MM.1S (cell line): ENCODE measurements at regions not wholly inside any gene's neighbourhood (a gene's known extent, or its start where the extent isn't known, plus 50 kb on each side); places are given as distances from the start of the nearest gene placed in this dataset.

ENCODE experiments used
- DNase-seq: peaks from one replicate; pipeline ENCODE4 v3.0.0-alpha.2; 2015
- H2AFZ ChIP-seq: fragments of 300-600 bp; sonication (generic); 2 replicates; pipeline ENCODE4 v1.6.0; 2016; ENCODE audit warnings: antibody characterized with exemption, low read length
- H3F3A ChIP-seq: fragments of 300-600 bp; sonication (generic); 2 replicates; pipeline ENCODE4 v1.6.1; 2016; ENCODE audit warnings: mild to moderate bottlenecking, antibody characterized with exemption, low read length, moderate library complexity, mixed read lengths; ENCODE audit not compliant: insufficient read depth
- H3K27ac ChIP-seq: fragments of 300-600 bp; sonication (generic); 2 replicates; pipeline ENCODE4 v1.5.1; 2016; ENCODE audit warnings: mild to moderate bottlenecking, low read length
- H3K27me3 ChIP-seq: fragments of 300-600 bp; sonication (generic); replicated peaks from 2 replicates; pipeline ENCODE4 v1.6.0; 2016; ENCODE audit warnings: low read length; ENCODE audit not compliant: insufficient read depth
- H3K36me3 ChIP-seq: fragments of 300-600 bp; sonication (generic); replicated peaks from 2 replicates; pipeline ENCODE4 v1.6.1; 2016; ENCODE audit warnings: mild to moderate bottlenecking, low read length, mixed read lengths; ENCODE audit not compliant: insufficient read depth
- H3K4me1 ChIP-seq: fragments of 300-600 bp; sonication (generic); 2 replicates; pipeline ENCODE4 v1.6.1; 2016; ENCODE audit warnings: low read length, mixed read lengths
- H3K4me2 ChIP-seq: fragments of 300-600 bp; sonication (generic); 2 replicates; pipeline ENCODE4 v1.6.0; 2016; ENCODE audit warnings: low read depth, low read length
- H3K4me3 ChIP-seq: fragments of 300-600 bp; sonication (generic); 2 replicates; pipeline ENCODE4 v1.5.1; 2016; ENCODE audit warnings: low read length, mixed read lengths
- H3K79me2 ChIP-seq: fragments of 300-600 bp; sonication (generic); 2 replicates; pipeline ENCODE4 v1.6.1; 2016; ENCODE audit warnings: mixed run types, low read length, mixed read lengths
- H3K9ac ChIP-seq: fragments of 300-600 bp; sonication (generic); 2 replicates; pipeline ENCODE4 v1.6.1; 2016; ENCODE audit warnings: low read length, mixed read lengths
- H3K9me2 ChIP-seq: fragments of 300-600 bp; sonication (generic); replicated peaks from 2 replicates; pipeline ENCODE4 v1.6.1; 2016; ENCODE audit warnings: mild to moderate bottlenecking, low read length, mixed read lengths; ENCODE audit not compliant: insufficient read depth
- H3K9me3 ChIP-seq: fragments of 300-600 bp; sonication (generic); replicated peaks from 2 replicates; pipeline ENCODE4 v1.6.1; 2016; ENCODE audit warnings: mild to moderate bottlenecking, low read length, mixed read lengths; ENCODE audit not compliant: insufficient read depth
- H4K20me1 ChIP-seq: fragments of 300-600 bp; sonication (generic); 2 replicates; pipeline ENCODE4 v1.6.1; 2016; ENCODE audit warnings: mild to moderate bottlenecking, low read length, moderate library complexity, mixed read lengths; ENCODE audit not compliant: insufficient read depth
- EZH2 ChIP-seq: fragments of 300-600 bp; sonication (generic); optimal IDR thresholded peaks from 2 replicates; pipeline ENCODE3; 2017; ENCODE audit warnings: low read depth, mild to moderate bottlenecking, antibody characterized with exemption, low read length, mixed read lengths
- EZH2phosphoT487 ChIP-seq: fragments of 300-600 bp; sonication (generic); IDR thresholded peaks from 2 replicates; pipeline ENCODE4 v1.6.1; 2018; ENCODE audit warnings: antibody characterized with exemption, low read length
- TF ChIP-seq, protein P1 (sequence below): fragments of 300-600 bp; sonication (generic); IDR thresholded peaks from 2 replicates; pipeline ENCODE4 v1.5.1; 2016; ENCODE audit warnings: antibody characterized with exemption, low read length, mixed read lengths

DNA sequence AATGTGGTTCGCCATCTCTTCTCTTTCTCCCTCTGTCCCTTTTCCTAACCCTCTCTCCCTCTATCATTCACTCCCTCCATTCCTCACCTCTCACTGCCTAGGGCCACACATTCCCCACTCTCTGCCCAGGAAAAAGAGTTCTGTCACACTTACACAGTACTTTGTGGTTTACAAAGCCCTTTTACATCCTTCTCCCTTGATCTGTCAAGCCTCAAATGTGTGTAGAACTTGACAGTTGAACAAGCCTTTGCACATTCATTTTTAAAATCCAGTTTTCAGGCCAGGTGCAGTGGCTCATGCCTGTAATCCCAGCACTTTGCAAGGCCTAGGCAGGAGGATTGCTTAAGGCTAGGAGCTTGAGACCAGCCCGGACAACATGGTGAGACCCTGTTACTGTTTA is 156.3 kb downstream of the VSIG4 start:
- H3K27me3 ChIP-seq, result no peaks in the 10 kb centered on the region
- H3K4me3 ChIP-seq, result no peak overlapping the region
- no peaks in the 10 kb centered on the region for H3K4me1 ChIP-seq
- H3K9me2 ChIP-seq, result no peaks in the 10 kb centered on the region
- H2AFZ ChIP-seq, result no peak overlapping the region
- no peak for DNase-seq
- no peak for TF ChIP-seq EZH2phosphoT487
- no peak for TF ChIP-seq EZH2
- TF ChIP-seq, protein P1, sequence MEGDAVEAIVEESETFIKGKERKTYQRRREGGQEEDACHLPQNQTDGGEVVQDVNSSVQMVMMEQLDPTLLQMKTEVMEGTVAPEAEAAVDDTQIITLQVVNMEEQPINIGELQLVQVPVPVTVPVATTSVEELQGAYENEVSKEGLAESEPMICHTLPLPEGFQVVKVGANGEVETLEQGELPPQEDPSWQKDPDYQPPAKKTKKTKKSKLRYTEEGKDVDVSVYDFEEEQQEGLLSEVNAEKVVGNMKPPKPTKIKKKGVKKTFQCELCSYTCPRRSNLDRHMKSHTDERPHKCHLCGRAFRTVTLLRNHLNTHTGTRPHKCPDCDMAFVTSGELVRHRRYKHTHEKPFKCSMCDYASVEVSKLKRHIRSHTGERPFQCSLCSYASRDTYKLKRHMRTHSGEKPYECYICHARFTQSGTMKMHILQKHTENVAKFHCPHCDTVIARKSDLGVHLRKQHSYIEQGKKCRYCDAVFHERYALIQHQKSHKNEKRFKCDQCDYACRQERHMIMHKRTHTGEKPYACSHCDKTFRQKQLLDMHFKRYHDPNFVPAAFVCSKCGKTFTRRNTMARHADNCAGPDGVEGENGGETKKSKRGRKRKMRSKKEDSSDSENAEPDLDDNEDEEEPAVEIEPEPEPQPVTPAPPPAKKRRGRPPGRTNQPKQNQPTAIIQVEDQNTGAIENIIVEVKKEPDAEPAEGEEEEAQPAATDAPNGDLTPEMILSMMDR, result no peak
- no peak overlapping the region for H3K9ac ChIP-seq
- H3F3A ChIP-seq, result no peaks in the 10 kb centered on the region
- no peaks in the 10 kb centered on the region for H3K36me3 ChIP-seq
- no peak overlapping the region for H3K4me2 ChIP-seq
- H3K27ac ChIP-seq, result no peak overlapping the region
- H3K79me2 ChIP-seq, result no peaks in the 10 kb centered on the region
- H3K9me3 ChIP-seq, result no peaks in the 10 kb centered on the region
- H4K20me1 ChIP-seq, result no peaks in the 10 kb centered on the region

DNA sequence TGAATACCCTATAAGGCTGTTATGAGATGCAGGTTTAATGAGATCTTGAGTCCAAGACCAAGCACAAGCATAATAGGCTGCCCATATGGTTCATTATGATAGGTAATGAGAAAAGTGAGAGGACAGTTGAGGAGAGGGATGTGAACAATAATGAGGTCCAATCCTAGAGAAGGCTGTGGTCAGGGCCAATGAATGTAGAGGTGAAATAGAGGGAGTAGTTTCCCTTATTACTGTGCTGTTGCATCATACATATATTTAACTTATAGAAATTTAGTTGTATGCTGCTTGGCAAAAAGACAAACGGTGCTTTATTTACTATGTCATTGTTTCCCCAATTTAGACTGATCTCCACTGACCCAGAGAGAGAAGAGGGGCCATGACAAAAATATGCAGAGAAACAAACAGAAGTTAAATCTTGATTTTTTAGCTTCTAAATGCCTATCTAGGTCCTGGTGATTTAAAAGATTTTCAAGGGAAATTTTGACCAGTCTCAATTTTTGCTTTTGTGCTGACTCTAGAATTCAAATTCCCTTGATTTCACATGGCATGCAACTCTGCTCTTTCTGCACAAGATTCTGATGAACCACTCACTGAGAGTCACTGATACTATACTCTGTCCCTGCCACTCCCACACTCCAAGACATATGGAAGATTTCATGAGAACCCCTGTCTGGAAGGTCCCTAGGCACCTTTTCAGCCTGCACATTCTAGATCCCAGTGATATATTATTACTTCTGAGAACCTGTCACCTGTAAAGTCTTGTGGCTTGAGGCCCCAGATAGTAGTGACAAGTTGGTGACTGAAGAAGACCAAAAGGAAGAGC is 159.7 kb downstream of the VSIG4 start:
- TF ChIP-seq EZH2phosphoT487 (no peak), EZH2 (no peak)
- TF ChIP-seq, protein P1, result no peak
- Histone ChIP-seq H3K9ac (no peak overlapping the region), H3K4me1 (no peaks in the 10 kb centered on the region), H3K4me2 (no peak overlapping the region), H3F3A (no peaks in the 10 kb centered on the region), H3K36me3 (no peaks in the 10 kb centered on the region), H3K27ac (no peak overlapping the region), H2AFZ (no peak overlapping the region), H3K27me3 (no peaks in the 10 kb centered on the region), H3K9me2 (no peaks in the 10 kb centered on the region), H3K4me3 (no peak overlapping the region), H4K20me1 (no peaks in the 10 kb centered on the region), H3K9me3 (no peaks in the 10 kb centered on the region), H3K79me2 (no peaks in the 10 kb centered on the region)
- no peak for DNase-seq

DNA sequence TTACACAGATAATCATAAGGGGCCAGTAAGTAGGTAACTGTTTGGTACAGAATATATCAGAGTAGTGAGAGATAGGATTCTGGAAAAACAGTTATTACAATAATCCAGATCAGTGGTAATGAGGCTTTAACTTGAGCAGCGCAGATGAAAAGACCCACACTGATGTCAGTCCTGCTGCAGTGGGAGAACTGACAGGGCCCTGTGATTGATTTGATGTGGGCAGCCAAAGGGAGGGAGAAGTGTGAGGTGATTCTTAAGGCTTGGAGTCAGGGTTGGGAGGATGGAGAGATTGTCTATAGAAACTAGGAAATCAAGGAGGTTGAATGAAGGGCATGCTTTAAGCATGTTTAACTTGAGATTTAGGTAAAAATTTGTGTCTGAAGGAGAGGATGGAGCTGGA is 161.4 kb downstream of the VSIG4 start:
- Histone ChIP-seq H3K27ac (no peak overlapping the region), H3K9me2 (no peaks in the 10 kb centered on the region), H3F3A (no peaks in the 10 kb centered on the region), H3K36me3 (no peaks in the 10 kb centered on the region), H3K4me1 (no peaks in the 10 kb centered on the region), H3K9ac (no peak overlapping the region), H3K4me3 (no peak overlapping the region), H3K79me2 (no peaks in the 10 kb centered on the region), H4K20me1 (no peaks in the 10 kb centered on the region), H2AFZ (no peak overlapping the region), H3K4me2 (no peak overlapping the region), H3K27me3 (no peaks in the 10 kb centered on the region), H3K9me3 (no peaks in the 10 kb centered on the region)
- DNase-seq, result no peak
- TF ChIP-seq, protein P1, result no peak
- no peak for TF ChIP-seq EZH2
- no peak for TF ChIP-seq EZH2phosphoT487
